GM18505 (cell line): ENCODE measurements at regions not wholly inside any gene's neighbourhood (a gene's known extent, or its start where the extent isn't known, plus 50 kb on each side); places are given as distances from the start of the nearest gene placed in this dataset.

Source experiments
- ATAC-seq: cut with Tn5 transposase; IDR thresholded peaks from one replicate; pipeline ENCODE4 v1.9.1; 2021; ENCODE audit not compliant: unreplicated experiment
- POLR2A ChIP-seq: IDR thresholded peaks from 4 replicates; pipeline ENCODE4 v1.6.1; 2011; ENCODE audit warnings: borderline replicate concordance; ENCODE audit not compliant: insufficient read depth, insufficient read length; ENCODE audit errors: extremely low read depth

DNA sequence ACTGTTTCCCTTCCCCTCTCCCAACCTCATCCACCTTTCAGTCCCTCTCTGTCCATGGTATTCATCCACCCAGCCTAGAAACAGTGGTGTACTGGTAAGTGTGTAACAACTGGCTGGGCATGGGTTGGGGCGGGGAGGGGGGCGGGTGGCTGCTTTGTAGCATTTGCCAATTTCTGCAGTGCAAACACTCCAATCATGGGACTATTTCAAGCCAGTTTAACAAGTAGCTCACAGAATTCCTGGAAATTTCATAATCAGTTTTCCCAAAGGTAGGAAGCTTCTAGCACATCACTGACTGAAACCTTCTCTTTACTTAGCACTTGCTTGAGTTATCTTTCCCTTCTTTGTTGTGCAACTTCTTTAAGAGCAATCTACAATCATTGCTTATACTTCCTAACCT is 100.8 kb upstream of the WASF3 start:
- TF ChIP-seq POLR2A: no peak
- no peak for ATAC-seq

DNA sequence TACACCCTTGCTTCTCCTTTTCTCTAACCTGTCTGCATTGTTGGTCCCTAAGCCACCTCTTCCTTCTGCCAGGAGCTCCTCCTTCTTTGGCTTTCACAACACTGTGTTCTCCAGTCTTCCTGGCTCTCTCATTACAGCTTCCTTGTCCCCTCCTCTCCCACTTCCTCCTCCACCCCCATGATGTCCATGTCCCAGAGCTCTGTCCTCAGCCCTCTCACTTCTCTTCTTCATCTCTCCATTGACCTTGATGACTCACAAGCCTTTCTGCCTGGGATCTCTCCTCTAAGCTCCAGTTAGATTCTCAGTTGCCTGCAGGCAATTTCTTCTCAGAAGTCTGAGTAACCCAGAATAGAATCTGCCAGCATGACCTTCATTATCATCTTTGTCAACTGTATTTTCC is 100.3 kb upstream of the WASF3 start:
- TF ChIP-seq POLR2A: no peak
- no peak for ATAC-seq

DNA sequence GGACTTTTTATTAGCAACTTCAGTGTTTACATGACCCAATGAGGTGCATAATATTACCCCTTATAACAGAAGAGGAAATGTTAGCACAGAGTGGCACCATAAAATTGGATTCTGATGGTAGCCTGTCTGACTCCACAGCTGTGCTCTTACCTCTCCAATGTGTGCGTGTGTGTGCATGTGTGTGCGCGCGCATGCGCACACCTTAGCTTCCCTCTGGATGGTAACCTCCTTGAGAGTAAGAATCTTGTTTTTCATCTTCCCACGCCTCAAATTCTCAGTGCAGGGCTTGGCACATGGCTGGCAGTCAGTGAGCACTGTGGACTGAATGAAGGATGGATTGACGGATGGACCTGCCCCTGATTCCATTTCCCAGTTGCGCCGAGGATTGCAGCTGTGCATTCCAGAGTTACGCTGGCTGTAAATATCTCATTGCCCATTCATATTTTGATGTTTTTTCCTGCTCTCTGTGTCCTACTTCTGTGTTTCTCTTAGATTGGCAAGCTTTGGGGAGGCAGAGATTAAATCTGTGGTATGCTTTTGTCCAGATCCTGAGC is 99.2 kb upstream of the WASF3 start:
- no peak for ATAC-seq
- TF ChIP-seq POLR2A: no peak

DNA sequence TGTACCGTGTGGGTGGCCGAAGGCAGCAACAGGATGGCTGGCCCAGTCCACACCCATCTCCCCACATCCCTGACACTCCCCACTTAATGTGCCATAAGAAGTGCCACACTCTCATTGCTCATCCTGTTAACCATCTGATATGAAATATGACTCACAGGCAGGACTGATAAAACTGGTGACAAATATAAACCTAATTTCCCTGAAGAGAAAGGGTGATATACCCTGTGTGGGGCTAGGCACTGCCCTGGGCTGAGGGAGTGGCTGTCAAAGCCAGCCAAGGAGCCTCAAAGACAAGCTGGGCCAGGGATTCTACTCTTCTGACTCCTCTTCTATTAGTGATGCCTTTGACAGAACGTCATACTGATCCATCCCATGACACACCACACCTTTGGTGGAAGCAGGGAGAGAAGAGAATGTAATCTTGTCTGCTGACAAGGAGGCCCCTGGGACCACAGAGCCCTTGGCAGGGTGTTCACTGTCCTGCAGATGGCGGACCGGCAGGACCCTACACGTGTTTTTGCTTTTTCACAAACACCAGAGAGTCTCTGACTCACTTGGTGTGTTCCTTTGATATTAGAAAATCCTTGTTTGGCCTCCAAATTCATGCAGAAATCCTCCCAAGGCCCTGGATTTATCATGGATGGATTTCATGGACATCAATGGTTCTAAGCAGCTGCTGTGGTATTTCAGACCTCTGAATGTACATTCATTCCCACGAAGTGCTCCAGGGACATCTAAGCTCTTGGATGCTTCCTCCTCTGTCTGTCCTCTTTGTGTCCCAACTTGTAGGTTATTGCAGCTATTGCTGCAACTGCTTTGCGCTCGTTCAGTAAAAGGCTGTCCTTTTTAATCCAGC is 98.0 kb upstream of the WASF3 start:
- no peak for TF ChIP-seq POLR2A
- no peak for ATAC-seq

DNA sequence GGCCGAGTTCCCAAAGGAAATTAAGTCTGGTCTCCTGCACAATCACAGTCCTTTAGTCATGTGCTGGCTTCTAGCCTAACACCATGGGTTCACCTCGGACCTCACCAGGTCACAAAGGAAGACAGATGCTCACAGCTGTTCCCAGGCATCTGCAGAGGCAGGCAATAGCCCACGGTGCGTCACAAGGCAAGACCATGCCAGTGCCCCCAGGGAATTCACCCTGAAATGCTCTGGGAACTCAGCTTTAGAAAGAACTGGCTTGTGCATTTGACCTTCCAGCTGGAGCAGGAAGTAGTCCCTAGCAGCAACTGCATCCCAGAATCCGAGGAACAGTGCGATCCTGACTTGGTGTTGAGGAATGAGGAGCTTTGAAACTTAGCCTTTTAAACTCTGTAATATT is 96.8 kb upstream of the WASF3 start:
- no peak for TF ChIP-seq POLR2A
- ATAC-seq: no peak

DNA sequence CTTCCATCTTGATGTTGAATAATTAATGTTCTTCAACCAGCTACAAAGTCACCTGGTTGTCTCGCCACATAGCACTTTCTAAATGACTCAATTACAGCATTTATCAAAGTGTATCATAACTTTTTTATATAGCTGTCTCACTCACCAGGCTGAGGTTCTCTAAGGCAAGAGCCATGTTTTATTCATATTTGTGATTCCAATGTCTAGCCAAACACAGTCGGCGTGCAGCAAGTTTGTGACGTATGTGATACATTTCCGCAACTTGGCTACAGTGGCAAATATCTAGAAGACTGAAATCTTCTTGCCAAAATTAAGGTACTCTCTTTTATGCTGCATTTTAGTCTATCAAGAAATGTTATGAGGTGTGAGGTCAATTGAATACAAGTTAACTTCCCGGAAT is 94.2 kb upstream of the WASF3 start:
- no peak for TF ChIP-seq POLR2A
- ATAC-seq: no peak

DNA sequence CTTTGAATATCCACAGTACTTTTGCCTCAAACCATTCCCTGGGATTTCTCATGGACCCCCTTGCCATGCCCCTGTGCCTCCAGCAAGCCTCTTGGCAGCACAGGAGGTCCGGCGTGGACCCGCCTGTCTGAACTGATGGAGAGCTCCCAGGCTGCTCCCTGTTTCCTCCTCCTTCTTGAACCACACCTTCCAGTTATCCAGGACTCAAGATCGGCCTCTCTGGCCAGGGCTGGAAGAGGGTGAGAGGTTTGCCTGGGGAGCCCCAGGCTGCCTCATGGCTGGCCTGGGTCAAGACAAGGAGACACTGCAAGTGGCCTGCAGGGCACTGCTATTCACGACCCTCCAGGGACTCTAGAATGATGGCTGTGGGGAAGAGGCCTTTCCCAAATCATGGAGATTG is 93.6 kb upstream of the WASF3 start:
- no peak for TF ChIP-seq POLR2A
- ATAC-seq: no peak

DNA sequence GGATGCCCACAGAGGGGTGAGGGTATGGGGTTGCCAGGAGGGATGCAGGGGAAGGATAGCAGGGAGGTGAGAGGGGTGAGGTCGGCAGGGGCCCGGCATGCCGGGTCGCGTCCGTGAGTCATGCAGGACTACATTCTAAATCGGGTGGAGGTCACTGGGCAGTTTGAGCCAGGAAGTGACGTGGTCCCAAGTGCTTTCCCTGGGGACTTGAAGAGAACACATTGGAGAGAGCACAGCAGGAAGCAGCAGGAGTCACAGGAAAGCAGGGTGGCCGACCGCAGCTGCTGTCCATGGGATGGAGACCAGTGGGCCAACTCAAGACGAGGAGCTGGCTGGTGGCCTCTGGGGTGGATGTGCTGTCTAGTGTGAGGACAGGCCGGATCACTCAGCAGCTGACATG is 92.0 kb upstream of the WASF3 start:
- TF ChIP-seq POLR2A: no peak
- ATAC-seq: no peak

DNA sequence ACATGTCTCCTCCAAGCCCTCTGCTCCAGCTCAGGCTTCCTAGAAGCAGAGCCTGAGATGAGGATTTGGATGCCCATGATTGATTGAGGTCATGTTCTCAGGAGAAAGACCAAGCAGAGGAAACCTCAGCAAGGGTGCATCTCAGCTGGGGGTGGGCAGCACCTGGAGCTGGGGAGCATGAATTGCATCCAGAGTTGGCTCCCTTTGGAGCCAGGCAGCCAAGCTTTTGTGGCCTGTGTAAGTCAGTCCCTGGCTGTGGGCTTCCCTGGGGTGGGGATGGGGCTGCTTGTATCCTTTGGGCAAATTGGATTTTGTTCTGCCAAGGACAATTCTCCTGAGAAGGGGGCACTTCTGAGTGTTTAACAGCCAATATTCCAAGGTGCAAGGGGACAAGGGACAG is 91.5 kb upstream of the WASF3 start:
- no peak for ATAC-seq
- TF ChIP-seq POLR2A: no peak

DNA sequence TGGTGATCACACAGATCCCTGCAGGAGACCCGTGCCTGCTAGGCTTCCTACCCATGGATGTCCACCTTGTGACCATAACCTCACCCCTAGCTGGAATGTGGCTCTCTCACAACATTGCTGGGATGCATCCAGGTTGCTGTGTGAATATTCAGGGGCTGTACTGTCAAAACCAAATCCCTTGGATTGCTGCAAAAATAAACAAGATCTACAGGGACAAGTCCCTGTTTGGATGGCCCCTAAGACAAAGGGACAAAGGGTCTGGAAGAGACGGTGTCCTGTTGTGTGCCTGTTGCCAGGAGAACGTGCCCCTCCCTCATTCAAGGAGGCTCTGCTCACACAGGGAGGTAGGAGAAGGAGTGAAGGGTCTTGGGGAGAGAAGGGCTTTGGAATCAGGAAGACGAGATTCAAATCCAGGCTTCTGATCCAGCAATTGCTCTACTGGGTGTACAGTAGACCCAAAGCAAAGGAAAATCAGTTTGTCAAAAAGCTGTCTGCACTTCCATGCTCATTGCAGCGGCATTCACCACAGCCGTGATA is 89.2 kb upstream of the WASF3 start:
- ATAC-seq: no peak

DNA sequence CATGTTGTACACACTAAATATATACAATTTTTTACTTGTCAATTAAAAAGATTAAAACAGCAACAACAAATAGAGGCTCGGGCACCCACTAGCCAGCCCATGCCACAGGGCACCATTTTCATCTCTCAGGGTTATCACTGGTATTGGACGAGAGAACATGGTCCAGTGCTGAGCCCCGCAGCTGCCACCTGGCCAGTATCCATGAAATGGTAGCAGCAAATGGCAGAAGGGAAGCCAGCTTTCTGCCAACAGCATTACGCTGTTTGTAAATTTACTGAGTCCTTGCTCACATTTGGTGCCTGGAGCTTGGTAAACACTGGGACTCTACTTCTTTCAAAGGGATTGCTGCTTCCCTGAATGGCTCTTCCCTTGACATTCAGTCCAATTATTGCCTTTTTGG is 87.9 kb upstream of the WASF3 start:
- TF ChIP-seq POLR2A: no peak
- ATAC-seq: no peak

More for the DNA sequence above, 89.2 kb upstream of the WASF3 start:
- TF ChIP-seq POLR2A: no peak

DNA sequence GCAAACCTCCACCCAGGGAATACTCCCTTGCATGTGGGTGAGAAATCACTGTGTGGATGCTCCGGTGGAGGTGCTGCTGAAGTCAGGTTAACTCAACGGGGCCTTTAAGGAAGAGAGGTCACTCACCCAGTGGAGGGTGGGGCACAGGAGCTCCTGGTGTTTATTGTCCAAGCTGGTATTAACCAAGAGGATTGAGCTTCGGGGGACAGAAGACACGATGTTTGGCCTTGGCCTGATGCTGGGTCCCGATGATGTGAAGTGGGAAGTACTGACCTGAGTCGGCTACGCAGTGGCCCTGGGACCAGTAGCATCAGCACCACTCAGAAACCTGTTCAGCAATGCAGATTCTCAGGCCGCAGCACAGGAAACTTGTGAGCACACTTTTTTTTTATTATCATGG is 85.7 kb upstream of the WASF3 start:
- no peak for ATAC-seq
- no peak for TF ChIP-seq POLR2A

DNA sequence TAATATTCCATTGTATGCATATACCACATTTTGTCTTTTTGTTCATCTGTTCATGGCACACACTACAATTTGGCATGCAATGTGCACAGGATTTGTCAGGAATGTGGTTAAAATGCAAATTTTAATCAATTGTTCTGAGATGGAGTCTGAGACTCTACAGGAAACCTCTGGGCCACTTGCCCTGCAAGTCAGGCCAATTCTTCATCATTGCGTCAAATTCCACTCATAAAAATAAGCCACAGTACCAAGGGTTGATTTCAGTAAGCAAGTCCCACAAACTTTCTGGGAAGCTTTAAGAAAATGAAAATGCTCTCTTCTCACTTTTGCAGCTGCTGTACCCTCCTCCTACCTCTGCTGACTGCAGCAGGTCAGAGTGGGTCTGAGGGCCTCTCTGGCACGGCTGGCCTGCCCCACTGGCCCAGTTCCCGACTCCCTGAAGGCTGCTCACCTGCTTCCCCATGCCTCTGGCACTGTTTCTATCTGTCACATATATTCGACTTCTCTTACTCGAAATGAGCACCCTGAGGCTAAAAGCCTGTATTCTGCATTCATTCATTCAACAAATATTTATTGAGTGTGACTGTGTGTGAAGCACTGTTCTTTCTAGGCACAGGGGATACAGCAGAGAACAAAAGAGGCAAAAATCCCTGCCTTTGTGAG is 83.8 kb upstream of the WASF3 start:
- TF ChIP-seq POLR2A: no peak
- no peak for ATAC-seq

DNA sequence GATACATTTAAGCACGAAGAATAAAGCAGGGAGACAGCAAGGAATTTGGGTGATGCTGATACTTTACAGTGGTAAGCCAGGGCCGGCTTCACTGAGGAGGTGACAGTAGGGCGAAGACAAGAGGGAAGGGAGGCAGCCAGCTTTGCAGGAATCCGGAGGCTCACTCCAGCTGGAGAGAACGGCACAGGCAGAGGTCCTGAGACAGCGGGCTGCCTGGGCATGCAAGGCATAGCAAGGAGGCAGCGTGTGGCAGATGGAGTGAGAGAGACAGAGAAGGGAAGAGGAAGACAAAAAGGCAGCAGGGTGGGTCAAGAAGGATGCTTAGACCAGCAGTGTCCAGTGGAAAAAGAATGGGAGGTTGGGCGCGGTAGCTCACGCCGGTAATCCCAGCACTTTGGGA is 83.2 kb upstream of the WASF3 start:
- no peak for ATAC-seq
- TF ChIP-seq POLR2A: no peak
